PC-9 (cell line): ENCODE measurements at regions not wholly inside any gene's neighbourhood (a gene's known extent, or its start where the extent isn't known, plus 50 kb on each side); places are given as distances from the start of the nearest gene placed in this dataset.
"Not testable (repeated sequence)": the region's sequence is repeated elsewhere in the genome, so short reads cannot be mapped to it uniquely, and the experiment has no call there.

ENCODE experiments used
- BruUV-seq: library from RNA; stranded (reverse); fragments of 400-500 nt; replicated peaks from 2 replicates; lab custom pipeline; 2021; lab: Mats Ljungman, UMichigan
- CTCF ChIA-PET: fragments of 300-600 bp; sonication (Branson Sonifier 250); formaldehyde crosslinking; loops from one replicate; lab custom pipeline; 2022; ENCODE audit warnings: antibody characterized with exemption; lab: Charles Lee
- POLR2A ChIA-PET: fragments of 300-600 bp; sonication (Branson Sonifier 250); formaldehyde crosslinking; loops from one replicate; lab custom pipeline; 2022; ENCODE audit warnings: antibody characterized with exemption; ENCODE audit not compliant: unreplicated experiment; lab: Charles Lee
- DNase-seq, 2 experiments: peaks; one replicate each; pipeline versions ENCODE4 v3.0.0 to v3.0.0-alpha.2; 2015 to 2022; ENCODE audit warnings: mixed read lengths in 1 of 2
- H2AFZ ChIP-seq: fragments of 200-600 bp; sonication (generic); 2 replicates; pipeline ENCODE4 v1.8.1; 2017; ENCODE audit warnings: antibody characterized with exemption
- H3F3A ChIP-seq: fragments of 200-600 bp; sonication (generic); 2 replicates; pipeline ENCODE4 v1.8.1; 2017; ENCODE audit warnings: antibody characterized with exemption, mild to moderate bottlenecking, low read depth; ENCODE audit not compliant: insufficient read depth
- H3K27ac ChIP-seq: fragments of 200-600 bp; sonication (generic); 2 replicates; pipeline ENCODE4 v1.6.1; 2016; ENCODE audit warnings: mixed run types
- H3K27me3 ChIP-seq: fragments of 200-600 bp; sonication (generic); 2 replicates; pipeline ENCODE4 v1.6.1; 2016; ENCODE audit warnings: low read depth, mixed run types; ENCODE audit not compliant: insufficient read depth
- H3K36me3 ChIP-seq: fragments of 200-600 bp; sonication (generic); 2 replicates; pipeline ENCODE4 v1.6.1; 2016; ENCODE audit warnings: low read depth, mixed run types
- H3K4me1 ChIP-seq: fragments of 200-600 bp; sonication (generic); replicated peaks from 2 replicates; pipeline ENCODE4 v1.6.1; 2016; ENCODE audit warnings: mixed run types; ENCODE audit not compliant: insufficient read depth
- H3K4me2 ChIP-seq: fragments of 200-600 bp; sonication (generic); 2 replicates; pipeline ENCODE4 v1.6.1; 2017; ENCODE audit warnings: mixed run types
- H3K4me3 ChIP-seq: fragments of 200-600 bp; sonication (generic); 2 replicates; pipeline ENCODE4 v1.6.1; 2016; ENCODE audit warnings: mixed run types
- H3K79me2 ChIP-seq: fragments of 200-600 bp; sonication (generic); 2 replicates; pipeline ENCODE4 v1.6.1; 2017; ENCODE audit warnings: low read depth, mixed run types
- H3K9me2 ChIP-seq: fragments of 200-600 bp; sonication (generic); 2 replicates; pipeline ENCODE4 v1.8.1; 2017; ENCODE audit warnings: mild to moderate bottlenecking; ENCODE audit not compliant: insufficient read depth
- H3K9me3 ChIP-seq: fragments of 200-600 bp; sonication (generic); 2 replicates; pipeline ENCODE4 v1.8.1; 2016; ENCODE audit warnings: low read depth; ENCODE audit not compliant: insufficient read depth
- H4K20me1 ChIP-seq: fragments of 200-600 bp; sonication (generic); 2 replicates; pipeline ENCODE4 v1.8.1; 2017; ENCODE audit not compliant: insufficient read depth
- CTCF ChIP-seq: fragments of 200-600 bp; sonication (generic); conservative IDR thresholded peaks from 2 replicates; pipeline ENCODE4 v1.6.1; 2017; ENCODE audit warnings: mixed run types, antibody characterized with exemption, mild to moderate bottlenecking, moderate library complexity
- EZH2 ChIP-seq: fragments of 200-600 bp; sonication (generic); IDR thresholded peaks from 2 replicates; pipeline ENCODE4 v1.8.0; 2017; ENCODE audit warnings: antibody characterized with exemption, low read depth
- intact Hi-C: fragments of 100-400 bp; cut with micrococcal nuclease; formaldehyde crosslinking; loops from one replicate; pipeline ENCODE4 v1.10.0; 2022; ENCODE audit not compliant: unreplicated experiment

DNA sequence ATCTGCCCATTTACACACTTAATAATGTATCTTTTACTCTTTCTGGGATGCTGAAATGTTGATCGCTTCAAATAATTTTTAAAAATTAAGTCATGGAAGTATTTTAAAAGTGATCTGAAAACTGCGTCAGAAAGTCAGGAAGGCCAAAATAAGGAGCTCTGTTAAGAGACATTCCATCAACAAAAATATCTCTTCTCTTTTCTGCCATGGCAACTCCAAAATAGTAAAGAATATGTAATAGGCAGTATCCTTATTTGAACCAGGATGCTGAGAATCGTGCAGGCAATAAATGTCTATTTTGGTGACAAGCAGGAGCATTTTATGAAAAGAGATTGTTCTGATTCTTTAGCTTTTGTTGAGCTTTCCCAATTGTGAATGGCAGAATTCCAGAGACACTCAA, 81.8 kb upstream of the PPP1R12A start:
- no peaks in the 10 kb centered on the region for H3K36me3 ChIP-seq
- no peak overlapping the region for H3K27ac ChIP-seq
- DNase-seq: no peak
- no peaks in the 10 kb centered on the region for H3K27me3 ChIP-seq
- H4K20me1 ChIP-seq: no peaks in the 10 kb centered on the region
- CTCF ChIA-PET: no interaction called here
- H3K9me3 ChIP-seq: peaks cover 4% of the 10 kb centered on the region; the same call in 1 of the 2 replicates
- H3F3A ChIP-seq: no peaks in the 10 kb centered on the region
- BruUV-seq: no TSS peak
- H3K4me3 ChIP-seq: no peak overlapping the region
- H3K9me2 ChIP-seq: no peaks in the 10 kb centered on the region
- TF ChIP-seq EZH2 (no peak), CTCF (no peak)
- POLR2A ChIA-PET: no interaction called here
- H3K4me2 ChIP-seq: no peak overlapping the region
- no peaks in the 10 kb centered on the region for H3K79me2 ChIP-seq
- intact Hi-C loops: no loop called here
- no peak overlapping the region for H2AFZ ChIP-seq
- H3K4me1 ChIP-seq: no peaks in the 10 kb centered on the region

GRCh38 chr12:80015660-80016059, 80.8 kb upstream of the PPP1R12A start:
- H3K36me3 ChIP-seq: no peaks in the 10 kb centered on the region
- DNase-seq: no peak
- H3K27ac ChIP-seq: no peak overlapping the region
- no peaks in the 10 kb centered on the region for H3K9me2 ChIP-seq
- no peaks in the 10 kb centered on the region for H3K4me1 ChIP-seq
- H3K9me3 ChIP-seq: peaks cover 4% of the 10 kb centered on the region; the same call in 1 of the 2 replicates
- no peaks in the 10 kb centered on the region for H3K79me2 ChIP-seq
- ChIA-PET CTCF (no interaction called here), POLR2A (no interaction called here)
- no peaks in the 10 kb centered on the region for H4K20me1 ChIP-seq
- no peaks in the 10 kb centered on the region for H3F3A ChIP-seq
- no TSS peak for BruUV-seq
- intact Hi-C loops: no loop called here
- H2AFZ ChIP-seq: no peak overlapping the region
- no peaks in the 10 kb centered on the region for H3K27me3 ChIP-seq
- no peak overlapping the region for H3K4me2 ChIP-seq
- TF ChIP-seq CTCF (no peak), EZH2 (no peak)
- H3K4me3 ChIP-seq: no peak overlapping the region

DNA sequence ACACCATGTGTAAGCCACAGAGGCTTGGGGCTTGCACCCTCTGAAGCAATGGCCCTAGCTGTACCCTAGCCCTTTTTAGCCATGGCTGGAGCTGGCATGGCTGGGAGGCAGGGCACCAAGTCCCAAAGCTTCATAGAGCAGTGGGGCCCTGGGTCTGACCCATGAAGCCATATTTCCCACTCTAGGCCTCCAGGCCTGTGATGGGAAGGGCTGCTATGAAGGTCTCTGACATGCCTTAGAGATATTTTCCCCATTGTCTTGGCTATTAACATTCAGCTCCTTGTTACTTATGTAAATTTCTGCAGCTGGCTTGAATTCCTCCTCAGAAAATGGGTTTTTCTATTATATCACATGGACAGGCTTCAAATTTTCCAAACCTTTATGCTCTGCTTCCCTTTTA, 68.8 kb upstream of the PPP1R12A start:
- H3K4me1 ChIP-seq: peaks cover 21% of the 10 kb centered on the region
- POLR2A ChIA-PET, BruUV-seq, H3K79me2 ChIP-seq, H3K27me3 ChIP-seq, H2AFZ ChIP-seq, H3K9me3 ChIP-seq, H3K4me2 ChIP-seq, H3K27ac ChIP-seq, DNase-seq, CTCF ChIA-PET, H3K36me3 ChIP-seq, H3K9me2 ChIP-seq, H3K4me3 ChIP-seq, H4K20me1 ChIP-seq: not testable (repeated sequence)
- H3F3A ChIP-seq: peaks cover 10% of the 10 kb centered on the region; the same call in 1 of the 2 replicates
- intact Hi-C loops: loop anchor here (5.0 kb wide), 1 partner anchor 34 kb away; no protein-coding TSS in a partner anchor

DNA sequence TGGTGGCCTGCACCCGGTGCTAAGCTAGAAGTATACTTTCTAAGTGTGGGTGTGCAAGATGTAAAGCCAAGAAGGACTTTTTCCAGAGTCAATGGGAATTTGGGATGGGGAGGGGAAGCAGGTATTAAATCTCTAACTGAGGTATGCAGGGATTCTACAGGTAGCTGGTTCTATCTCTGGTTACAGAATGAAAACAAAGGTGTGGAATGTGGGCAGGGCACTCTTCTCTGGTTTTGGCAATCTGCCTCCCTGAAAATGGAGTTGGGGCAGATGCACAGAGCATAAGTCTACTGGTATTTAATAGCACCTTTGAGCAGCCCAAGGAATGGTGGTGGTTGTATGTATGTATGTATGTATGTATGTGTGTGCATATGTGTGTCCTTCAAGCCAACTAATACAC, 66.7 kb upstream of the PPP1R12A start:
- no peaks in the 10 kb centered on the region for H3K36me3 ChIP-seq
- POLR2A ChIA-PET: interaction anchor here (0.5 to 0.7 kb wide), 3 partner anchors 13 to 1813 kb away, joined by 3 to 8 read pairs (median 4); no protein-coding TSS in a partner anchor
- H3K4me3 ChIP-seq: no peak overlapping the region
- no TSS peak for BruUV-seq
- H3K27ac ChIP-seq: no peak overlapping the region
- peak overlapping the region; percentile 57 for H3K4me2 ChIP-seq
- H4K20me1 ChIP-seq: no peaks in the 10 kb centered on the region
- H3K79me2 ChIP-seq: no peaks in the 10 kb centered on the region
- H2AFZ ChIP-seq: no peak overlapping the region
- no peaks in the 10 kb centered on the region for H3K9me2 ChIP-seq
- H3K4me1 ChIP-seq: peaks cover 21% of the 10 kb centered on the region
- no peak for TF ChIP-seq EZH2
- DNase-seq: peak; percentile 64 to 66
- peaks cover 10% of the 10 kb centered on the region; the same call in 1 of the 2 replicates for H3F3A ChIP-seq
- intact Hi-C loops: loop anchor here (5.0 kb wide), 1 partner anchor 36 kb away; no protein-coding TSS in a partner anchor
- no peaks in the 10 kb centered on the region; the same call in 1 of the 2 replicates for H3K9me3 ChIP-seq
- CTCF ChIA-PET: interaction anchor here (0.7 kb wide), 1 partner anchor 10 kb away, joined by 3 read pairs; no protein-coding TSS in a partner anchor
- no peaks in the 10 kb centered on the region for H3K27me3 ChIP-seq
